ENCODE measurements at regions not wholly inside any gene's neighbourhood (a gene's known extent, or its start where the extent isn't known, plus 50 kb on each side); places are given as distances from the start of the nearest gene placed in this dataset.

DNA sequence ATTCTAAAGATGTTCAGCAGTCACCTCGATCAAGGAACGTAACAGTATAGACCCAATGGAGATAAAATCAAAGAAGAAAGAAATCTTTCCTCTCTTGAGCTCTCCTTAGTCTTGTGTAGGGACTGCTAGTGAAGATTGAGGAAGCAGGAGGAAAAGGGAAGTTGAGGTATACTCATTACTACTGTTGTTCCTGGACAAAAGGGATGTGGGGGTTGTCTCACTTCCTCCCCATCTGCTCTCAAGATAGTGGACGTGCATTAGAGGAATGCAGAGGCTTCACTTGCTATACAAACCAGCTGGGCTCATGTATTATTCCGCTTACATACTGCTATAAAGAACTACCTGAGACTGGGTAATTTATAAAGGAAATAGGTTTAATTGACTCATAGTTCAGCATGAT is 208.9 kb upstream of the ARHGEF9 start:
- no peak overlapping the region for H3K4me3 Mint-ChIP-seq
- ATAC-seq (no peak), DNase-seq (ENCODE audit: low spot score) (no peak)
- TF ChIP-seq, protein P1, sequence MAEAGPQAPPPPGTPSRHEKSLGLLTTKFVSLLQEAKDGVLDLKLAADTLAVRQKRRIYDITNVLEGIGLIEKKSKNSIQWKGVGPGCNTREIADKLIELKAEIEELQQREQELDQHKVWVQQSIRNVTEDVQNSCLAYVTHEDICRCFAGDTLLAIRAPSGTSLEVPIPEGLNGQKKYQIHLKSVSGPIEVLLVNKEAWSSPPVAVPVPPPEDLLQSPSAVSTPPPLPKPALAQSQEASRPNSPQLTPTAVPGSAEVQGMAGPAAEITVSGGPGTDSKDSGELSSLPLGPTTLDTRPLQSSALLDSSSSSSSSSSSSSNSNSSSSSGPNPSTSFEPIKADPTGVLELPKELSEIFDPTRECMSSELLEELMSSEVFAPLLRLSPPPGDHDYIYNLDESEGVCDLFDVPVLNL (CRISPR knock-in tag; IDR thresholded peaks at IDR 0.05; ENCODE audit: borderline replicate concordance, low read depth): no peak
- TF ChIP-seq CBFB (CRISPR knock-in tag; IDR thresholded peaks at IDR 0.05; ENCODE audit: low read depth): no peak
- no peak for TF ChIP-seq NFYB (CRISPR knock-in tag; conservative IDR thresholded peaks at IDR 0.05; ENCODE audit: low read depth)
- TF ChIP-seq TEAD4 (CRISPR knock-in tag; IDR thresholded peaks at IDR 0.05): no peak
- no peak for TF ChIP-seq CREB1 (CRISPR knock-in tag; IDR thresholded peaks at IDR 0.05)
- TF ChIP-seq, protein P2, sequence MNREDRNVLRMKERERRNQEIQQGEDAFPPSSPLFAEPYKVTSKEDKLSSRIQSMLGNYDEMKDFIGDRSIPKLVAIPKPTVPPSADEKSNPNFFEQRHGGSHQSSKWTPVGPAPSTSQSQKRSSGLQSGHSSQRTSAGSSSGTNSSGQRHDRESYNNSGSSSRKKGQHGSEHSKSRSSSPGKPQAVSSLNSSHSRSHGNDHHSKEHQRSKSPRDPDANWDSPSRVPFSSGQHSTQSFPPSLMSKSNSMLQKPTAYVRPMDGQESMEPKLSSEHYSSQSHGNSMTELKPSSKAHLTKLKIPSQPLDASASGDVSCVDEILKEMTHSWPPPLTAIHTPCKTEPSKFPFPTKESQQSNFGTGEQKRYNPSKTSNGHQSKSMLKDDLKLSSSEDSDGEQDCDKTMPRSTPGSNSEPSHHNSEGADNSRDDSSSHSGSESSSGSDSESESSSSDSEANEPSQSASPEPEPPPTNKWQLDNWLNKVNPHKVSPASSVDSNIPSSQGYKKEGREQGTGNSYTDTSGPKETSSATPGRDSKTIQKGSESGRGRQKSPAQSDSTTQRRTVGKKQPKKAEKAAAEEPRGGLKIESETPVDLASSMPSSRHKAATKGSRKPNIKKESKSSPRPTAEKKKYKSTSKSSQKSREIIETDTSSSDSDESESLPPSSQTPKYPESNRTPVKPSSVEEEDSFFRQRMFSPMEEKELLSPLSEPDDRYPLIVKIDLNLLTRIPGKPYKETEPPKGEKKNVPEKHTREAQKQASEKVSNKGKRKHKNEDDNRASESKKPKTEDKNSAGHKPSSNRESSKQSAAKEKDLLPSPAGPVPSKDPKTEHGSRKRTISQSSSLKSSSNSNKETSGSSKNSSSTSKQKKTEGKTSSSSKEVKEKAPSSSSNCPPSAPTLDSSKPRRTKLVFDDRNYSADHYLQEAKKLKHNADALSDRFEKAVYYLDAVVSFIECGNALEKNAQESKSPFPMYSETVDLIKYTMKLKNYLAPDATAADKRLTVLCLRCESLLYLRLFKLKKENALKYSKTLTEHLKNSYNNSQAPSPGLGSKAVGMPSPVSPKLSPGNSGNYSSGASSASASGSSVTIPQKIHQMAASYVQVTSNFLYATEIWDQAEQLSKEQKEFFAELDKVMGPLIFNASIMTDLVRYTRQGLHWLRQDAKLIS (CRISPR knock-in tag; IDR thresholded peaks at IDR 0.05; ENCODE audit: borderline replicate concordance): no peak
- no peak for TF ChIP-seq GTF2I (CRISPR knock-in tag; conservative IDR thresholded peaks at IDR 0.05)
- TF ChIP-seq, protein P3, sequence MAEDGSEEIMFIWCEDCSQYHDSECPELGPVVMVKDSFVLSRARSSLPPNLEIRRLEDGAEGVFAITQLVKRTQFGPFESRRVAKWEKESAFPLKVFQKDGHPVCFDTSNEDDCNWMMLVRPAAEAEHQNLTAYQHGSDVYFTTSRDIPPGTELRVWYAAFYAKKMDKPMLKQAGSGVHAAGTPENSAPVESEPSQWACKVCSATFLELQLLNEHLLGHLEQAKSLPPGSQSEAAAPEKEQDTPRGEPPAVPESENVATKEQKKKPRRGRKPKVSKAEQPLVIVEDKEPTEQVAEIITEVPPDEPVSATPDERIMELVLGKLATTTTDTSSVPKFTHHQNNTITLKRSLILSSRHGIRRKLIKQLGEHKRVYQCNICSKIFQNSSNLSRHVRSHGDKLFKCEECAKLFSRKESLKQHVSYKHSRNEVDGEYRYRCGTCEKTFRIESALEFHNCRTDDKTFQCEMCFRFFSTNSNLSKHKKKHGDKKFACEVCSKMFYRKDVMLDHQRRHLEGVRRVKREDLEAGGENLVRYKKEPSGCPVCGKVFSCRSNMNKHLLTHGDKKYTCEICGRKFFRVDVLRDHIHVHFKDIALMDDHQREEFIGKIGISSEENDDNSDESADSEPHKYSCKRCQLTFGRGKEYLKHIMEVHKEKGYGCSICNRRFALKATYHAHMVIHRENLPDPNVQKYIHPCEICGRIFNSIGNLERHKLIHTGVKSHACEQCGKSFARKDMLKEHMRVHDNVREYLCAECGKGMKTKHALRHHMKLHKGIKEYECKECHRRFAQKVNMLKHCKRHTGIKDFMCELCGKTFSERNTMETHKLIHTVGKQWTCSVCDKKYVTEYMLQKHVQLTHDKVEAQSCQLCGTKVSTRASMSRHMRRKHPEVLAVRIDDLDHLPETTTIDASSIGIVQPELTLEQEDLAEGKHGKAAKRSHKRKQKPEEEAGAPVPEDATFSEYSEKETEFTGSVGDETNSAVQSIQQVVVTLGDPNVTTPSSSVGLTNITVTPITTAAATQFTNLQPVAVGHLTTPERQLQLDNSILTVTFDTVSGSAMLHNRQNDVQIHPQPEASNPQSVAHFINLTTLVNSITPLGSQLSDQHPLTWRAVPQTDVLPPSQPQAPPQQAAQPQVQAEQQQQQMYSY (CRISPR knock-in tag; IDR thresholded peaks at IDR 0.05): no peak
- no peak for TF ChIP-seq ZNF671 (CRISPR knock-in tag; IDR thresholded peaks at IDR 0.05)
- no peak for TF ChIP-seq JAZF1 (CRISPR knock-in tag; IDR thresholded peaks at IDR 0.05)
- no peak for TF ChIP-seq KAT7 (CRISPR knock-in tag; IDR thresholded peaks at IDR 0.05; ENCODE audit: borderline replicate concordance)
- TF ChIP-seq, protein P4, sequence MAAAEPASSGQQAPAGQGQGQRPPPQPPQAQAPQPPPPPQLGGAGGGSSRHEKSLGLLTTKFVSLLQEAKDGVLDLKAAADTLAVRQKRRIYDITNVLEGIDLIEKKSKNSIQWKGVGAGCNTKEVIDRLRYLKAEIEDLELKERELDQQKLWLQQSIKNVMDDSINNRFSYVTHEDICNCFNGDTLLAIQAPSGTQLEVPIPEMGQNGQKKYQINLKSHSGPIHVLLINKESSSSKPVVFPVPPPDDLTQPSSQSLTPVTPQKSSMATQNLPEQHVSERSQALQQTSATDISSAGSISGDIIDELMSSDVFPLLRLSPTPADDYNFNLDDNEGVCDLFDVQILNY (CRISPR knock-in tag; IDR thresholded peaks at IDR 0.05): no peak
- TF ChIP-seq, protein P5, sequence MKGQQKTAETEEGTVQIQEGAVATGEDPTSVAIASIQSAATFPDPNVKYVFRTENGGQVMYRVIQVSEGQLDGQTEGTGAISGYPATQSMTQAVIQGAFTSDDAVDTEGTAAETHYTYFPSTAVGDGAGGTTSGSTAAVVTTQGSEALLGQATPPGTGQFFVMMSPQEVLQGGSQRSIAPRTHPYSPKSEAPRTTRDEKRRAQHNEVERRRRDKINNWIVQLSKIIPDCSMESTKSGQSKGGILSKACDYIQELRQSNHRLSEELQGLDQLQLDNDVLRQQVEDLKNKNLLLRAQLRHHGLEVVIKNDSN (CRISPR knock-in tag; IDR thresholded peaks at IDR 0.05): no peak
- no peak for TF ChIP-seq TP53 (CRISPR knock-in tag; IDR thresholded peaks at IDR 0.05)
- TF ChIP-seq, protein P6, sequence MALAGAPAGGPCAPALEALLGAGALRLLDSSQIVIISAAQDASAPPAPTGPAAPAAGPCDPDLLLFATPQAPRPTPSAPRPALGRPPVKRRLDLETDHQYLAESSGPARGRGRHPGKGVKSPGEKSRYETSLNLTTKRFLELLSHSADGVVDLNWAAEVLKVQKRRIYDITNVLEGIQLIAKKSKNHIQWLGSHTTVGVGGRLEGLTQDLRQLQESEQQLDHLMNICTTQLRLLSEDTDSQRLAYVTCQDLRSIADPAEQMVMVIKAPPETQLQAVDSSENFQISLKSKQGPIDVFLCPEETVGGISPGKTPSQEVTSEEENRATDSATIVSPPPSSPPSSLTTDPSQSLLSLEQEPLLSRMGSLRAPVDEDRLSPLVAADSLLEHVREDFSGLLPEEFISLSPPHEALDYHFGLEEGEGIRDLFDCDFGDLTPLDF (CRISPR knock-in tag; IDR thresholded peaks at IDR 0.05): no peak
- TF ChIP-seq, protein P7, sequence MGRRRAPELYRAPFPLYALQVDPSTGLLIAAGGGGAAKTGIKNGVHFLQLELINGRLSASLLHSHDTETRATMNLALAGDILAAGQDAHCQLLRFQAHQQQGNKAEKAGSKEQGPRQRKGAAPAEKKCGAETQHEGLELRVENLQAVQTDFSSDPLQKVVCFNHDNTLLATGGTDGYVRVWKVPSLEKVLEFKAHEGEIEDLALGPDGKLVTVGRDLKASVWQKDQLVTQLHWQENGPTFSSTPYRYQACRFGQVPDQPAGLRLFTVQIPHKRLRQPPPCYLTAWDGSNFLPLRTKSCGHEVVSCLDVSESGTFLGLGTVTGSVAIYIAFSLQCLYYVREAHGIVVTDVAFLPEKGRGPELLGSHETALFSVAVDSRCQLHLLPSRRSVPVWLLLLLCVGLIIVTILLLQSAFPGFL (CRISPR knock-in tag; IDR thresholded peaks at IDR 0.05; ENCODE audit: borderline replicate concordance): no peak
- TF ChIP-seq ZNF416 (CRISPR knock-in tag; IDR thresholded peaks at IDR 0.05): no peak
- no peak for TF ChIP-seq FOXJ3 (CRISPR knock-in tag; IDR thresholded peaks at IDR 0.05; ENCODE audit: borderline replicate concordance)
- H3K27ac Mint-ChIP-seq: no peak overlapping the region
- ChIA-PET POLR2A (no interaction called here), CTCF (no interaction called here)
- H3K27me3 Mint-ChIP-seq (ENCODE audit: low read depth): no peaks in the 10 kb centered on the region; the same call in 1 of the 2 replicates
- 0 out of 2 replicates have a peak, but pooled peaks cover 4% of the 10 kb centered on the region for H3K9me3 Mint-ChIP-seq
- H3K36me3 Mint-ChIP-seq: peaks cover 3% of the 10 kb centered on the region; the same call in 1 of the 2 replicates
- H3K4me1 Mint-ChIP-seq: no peaks in the 10 kb centered on the region

Measured in WTC11 (cell line).